Left lung (tissue), 4 donors: ENCODE measurements at regions not wholly inside any gene's neighbourhood (a gene's known extent, or its start where the extent isn't known, plus 50 kb on each side); places are given as distances from the start of the nearest gene placed in this dataset.

ENCODE experiments used
- ATAC-seq: fragments of 200-7000 bp; cut with Tn5 transposase; one replicate; pipeline ENCODE4 v1.9.1; 2020; ENCODE audit warnings: moderate library complexity
- DNase-seq, 4 donors: peaks; one replicate each; pipeline ENCODE4 v3.0.0-alpha.2; 2013 to 2020
- H3K27ac ChIP-seq, 2 donors: fragments of 200-600 bp; sonication (generic) in 1 of 2; one replicate each; pipeline versions ENCODE4 v1.5.0 to v1.8.0; 2020 to 2021
- H3K27me3 ChIP-seq, 2 donors: fragments of 200-600 bp; sonication (generic) in 1 of 2; one replicate each; pipeline versions ENCODE4 v1.5.0 to v1.8.0; 2020 to 2021
- H3K36me3 ChIP-seq, 2 donors: fragments of 200-600 bp; sonication (generic) in 1 of 2; one replicate each; pipeline versions ENCODE4 v1.5.0 to v1.8.0; 2020 to 2021
- H3K4me1 ChIP-seq, 2 donors: fragments of 200-600 bp; one replicate each; pipeline ENCODE4 v1.8.0; 2021
- H3K4me3 ChIP-seq, 2 donors: fragments of 200-600 bp; sonication (generic) in 1 of 2; one replicate each; pipeline versions ENCODE4 v1.5.0 to v1.8.0; 2020 to 2021; ENCODE audit warnings: mild to moderate bottlenecking in 1 of 2
- H3K9me3 ChIP-seq, 2 donors: fragments of 200-600 bp; sonication (generic) in 1 of 2; one replicate each; pipeline versions ENCODE4 v1.5.0 to v1.8.0; 2020 to 2021
- CTCF ChIP-seq, 2 donors: fragments of 200-600 bp; sonication (generic) in 1 of 2; IDR thresholded peaks; one replicate each; pipeline versions ENCODE4 v1.5.0 to v1.8.0; 2021; ENCODE audit warnings: antibody characterized with exemption in 2 of 2
- intact Hi-C, 2 donors: fragments of 100-400 bp; cut with DNase I; formaldehyde crosslinking; loops; one replicate each; pipeline versions ENCODE4 v1.11.2 to v1.14.2; 2022
- donor health status: DM: no; HTN: yes; CAD: no.
- donor health status: DM: no; HTN: no; CAD: no.

DNA sequence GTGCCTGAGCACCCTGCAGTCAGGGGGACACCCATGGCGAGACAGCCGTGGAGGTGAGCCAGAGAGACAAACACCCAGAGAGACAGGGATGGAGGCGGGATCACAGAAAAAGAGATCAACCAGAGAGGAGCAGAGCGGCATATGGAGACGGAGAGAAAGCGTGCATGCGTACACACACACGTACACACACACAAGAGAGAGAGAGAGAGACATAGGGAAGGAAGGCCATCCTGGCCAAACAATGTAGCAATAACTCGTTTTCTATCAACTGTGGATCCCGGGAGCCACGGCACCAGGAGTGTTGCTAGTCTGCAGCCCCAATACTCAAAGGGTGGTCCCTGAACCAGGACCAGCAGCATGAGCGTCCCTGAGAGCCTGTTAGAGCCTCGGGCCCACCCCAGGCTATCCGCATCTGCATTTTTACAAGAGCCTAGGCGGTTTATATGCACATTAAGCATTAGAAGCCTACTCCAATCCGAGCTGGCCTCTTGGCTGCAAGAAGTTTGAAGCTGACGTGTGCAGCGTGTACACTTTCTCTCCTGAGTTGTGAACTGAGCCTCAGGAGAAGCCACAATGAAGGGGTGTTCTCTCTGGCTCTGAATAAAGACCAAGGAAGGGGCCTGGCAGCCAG lies 50.1 kb upstream of the MYCN start:
- TF ChIP-seq CTCF (IDR thresholded peaks at IDR 0.05) = no peak

More for the DNA sequence above, 50.1 kb upstream of the MYCN start:
- DNase-seq (peak in 1 of 4 donors; percentile 68), ATAC-seq (no peak)
- intact Hi-C loops = no loop called here
- H3K36me3 ChIP-seq = no peaks in the 10 kb centered on the region
- H3K4me1 ChIP-seq = no peaks in the 10 kb centered on the region
- H3K4me3 ChIP-seq = no peak overlapping the region
- H3K9me3 ChIP-seq = no peaks in the 10 kb centered on the region
- H3K27me3 ChIP-seq = no peaks in the 10 kb centered on the region
- no peak overlapping the region for H3K27ac ChIP-seq
